ENCODE measurements at regions not wholly inside any gene's neighbourhood (a gene's known extent, or its start where the extent isn't known, plus 50 kb on each side); places are given as distances from the start of the nearest gene placed in this dataset.

DNA sequence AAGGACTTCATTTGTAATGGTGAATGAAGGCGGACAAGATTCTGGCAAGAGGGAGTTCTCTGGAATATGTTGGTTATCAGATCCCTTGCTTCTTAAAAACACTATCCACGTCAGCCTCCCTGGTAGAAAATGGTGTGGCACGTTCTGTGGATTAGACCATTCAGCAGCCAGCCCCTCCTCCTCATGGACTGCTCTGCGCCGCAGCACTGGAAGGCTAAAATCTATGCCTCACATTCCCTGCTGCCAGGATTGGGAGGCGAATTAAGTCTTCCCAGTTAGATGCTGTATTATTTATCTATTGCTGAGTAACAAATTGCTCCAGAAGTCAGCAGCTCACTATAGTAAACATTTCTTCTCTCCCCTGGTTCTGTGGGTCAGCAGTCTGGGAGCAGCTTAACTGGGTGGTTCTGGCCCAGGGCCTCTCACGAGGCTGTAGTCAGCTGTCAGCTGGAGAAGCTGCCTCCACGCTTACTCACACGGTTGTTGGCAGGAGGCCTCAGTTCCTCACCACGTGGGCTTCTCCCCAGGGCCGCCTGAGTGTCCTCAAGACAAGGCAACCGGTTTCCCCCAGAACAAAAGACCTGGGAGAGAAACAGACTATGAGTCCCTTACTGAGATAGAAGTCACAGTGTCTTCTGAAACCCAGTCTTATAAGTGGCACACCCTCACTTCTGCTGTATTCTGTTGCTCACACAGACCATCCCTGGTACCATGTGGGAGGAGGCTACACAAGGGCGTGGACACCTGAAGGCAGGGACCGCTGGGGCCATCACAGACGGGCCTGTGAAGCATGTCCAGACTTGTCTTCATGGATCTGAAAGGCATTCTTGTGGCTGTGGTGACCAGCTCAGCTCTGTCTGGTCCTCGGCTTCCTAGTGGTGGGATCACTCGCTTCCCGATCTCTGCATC, 101.0 kb downstream of the NRN1 start:
- TF ChIP-seq, protein P1, sequence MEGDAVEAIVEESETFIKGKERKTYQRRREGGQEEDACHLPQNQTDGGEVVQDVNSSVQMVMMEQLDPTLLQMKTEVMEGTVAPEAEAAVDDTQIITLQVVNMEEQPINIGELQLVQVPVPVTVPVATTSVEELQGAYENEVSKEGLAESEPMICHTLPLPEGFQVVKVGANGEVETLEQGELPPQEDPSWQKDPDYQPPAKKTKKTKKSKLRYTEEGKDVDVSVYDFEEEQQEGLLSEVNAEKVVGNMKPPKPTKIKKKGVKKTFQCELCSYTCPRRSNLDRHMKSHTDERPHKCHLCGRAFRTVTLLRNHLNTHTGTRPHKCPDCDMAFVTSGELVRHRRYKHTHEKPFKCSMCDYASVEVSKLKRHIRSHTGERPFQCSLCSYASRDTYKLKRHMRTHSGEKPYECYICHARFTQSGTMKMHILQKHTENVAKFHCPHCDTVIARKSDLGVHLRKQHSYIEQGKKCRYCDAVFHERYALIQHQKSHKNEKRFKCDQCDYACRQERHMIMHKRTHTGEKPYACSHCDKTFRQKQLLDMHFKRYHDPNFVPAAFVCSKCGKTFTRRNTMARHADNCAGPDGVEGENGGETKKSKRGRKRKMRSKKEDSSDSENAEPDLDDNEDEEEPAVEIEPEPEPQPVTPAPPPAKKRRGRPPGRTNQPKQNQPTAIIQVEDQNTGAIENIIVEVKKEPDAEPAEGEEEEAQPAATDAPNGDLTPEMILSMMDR (optimal IDR thresholded peaks at IDR 0.05 in 1 of 3, IDR thresholded peaks at IDR 0.05 in 1 of 3, conservative IDR thresholded peaks at IDR 0.05 in 1 of 3; ENCODE audit: extremely low read depth in 1 of 3, insufficient read depth in 2 of 3, low read length in 3 of 3) = no peak
- no peak for TF ChIP-seq EZH2 (IDR thresholded peaks at IDR 0.05; ENCODE audit: low read length)

Measured in keratinocyte (primary cell).